DMS 273 (cell line): ENCODE measurements at regions not wholly inside any gene's neighbourhood (a gene's known extent, or its start where the extent isn't known, plus 50 kb on each side); places are given as distances from the start of the nearest gene placed in this dataset.
A peak's percentile ranks its signal among the peaks of the same experiment; 100 is the strongest.
"Not testable (repeated sequence)": the region's sequence is repeated elsewhere in the genome, so short reads cannot be mapped to it uniquely, and the experiment has no call there.

Source experiments
- DNase-seq: peaks from one replicate; lab custom pipeline; 2025; ENCODE audit not compliant: unreplicated experiment; lab: John Stamatoyannopoulos, UW

- no peak for DNase-seq
Measured at GRCh38 chr5:116883875-116884274, 309.3 kb upstream of the SEMA6A start.

DNA sequence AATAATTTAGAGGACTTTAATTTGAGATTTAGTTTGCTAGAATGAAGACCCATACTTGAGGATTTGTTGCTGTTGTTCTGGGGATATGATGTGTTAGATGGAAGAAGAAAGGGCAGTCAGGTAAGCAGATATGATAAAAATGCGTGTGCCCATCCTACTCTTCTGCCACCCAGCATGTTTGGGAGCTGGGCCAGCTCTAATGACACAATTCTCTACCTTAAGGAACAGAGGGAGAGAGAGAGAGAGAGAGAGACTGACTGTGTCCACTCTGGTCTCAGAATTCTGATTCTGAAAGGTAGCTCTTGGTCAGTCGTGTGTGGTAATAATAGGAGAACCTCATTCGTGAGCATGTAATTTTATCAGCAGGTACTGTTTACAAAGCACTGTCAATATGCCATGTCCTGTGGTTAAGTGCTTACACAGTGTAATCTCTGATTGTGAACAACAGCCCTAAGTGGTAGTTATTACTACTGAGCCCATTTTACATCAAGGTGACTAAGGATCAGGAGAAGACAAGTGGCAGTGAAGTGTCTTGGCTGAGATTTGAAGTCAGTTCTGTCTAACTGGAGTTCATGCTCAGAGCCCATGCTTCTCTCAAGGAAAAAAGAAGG, 307.4 kb upstream of the SEMA6A start:
- no peak for DNase-seq

GRCh38 chr5:116880601-116881000, 306.0 kb upstream of the SEMA6A start:
- no peak for DNase-seq

DNA sequence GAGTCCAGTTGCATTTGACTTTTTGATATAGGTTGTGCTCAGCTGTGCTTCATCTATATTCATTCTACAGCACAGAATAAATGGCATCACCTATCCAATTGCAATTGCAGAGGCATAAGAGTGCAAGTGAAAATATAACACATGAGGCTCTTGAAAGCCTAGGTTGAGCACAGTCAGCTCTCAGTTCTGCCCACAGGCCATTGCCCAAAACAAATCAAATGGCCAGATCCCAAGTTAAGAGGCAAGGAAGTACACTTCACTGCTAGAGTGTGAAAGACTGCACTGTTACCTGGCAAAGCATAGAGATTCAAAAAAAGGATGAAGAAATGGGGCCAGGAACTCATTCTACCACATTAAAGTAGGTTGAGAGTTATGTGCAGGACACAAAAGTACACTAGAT, 305.5 kb upstream of the SEMA6A start:
- DNase-seq = no peak

GRCh38 chr5:116876240-116876840, 301.7 kb upstream of the SEMA6A start:
- DNase-seq = no peak

- no peak for DNase-seq
Measured at GRCh38 chr5:116872986-116873385, 298.4 kb upstream of the SEMA6A start.

- no peak for DNase-seq
Measured at GRCh38 chr5:116872486-116872885, 297.9 kb upstream of the SEMA6A start.

DNA sequence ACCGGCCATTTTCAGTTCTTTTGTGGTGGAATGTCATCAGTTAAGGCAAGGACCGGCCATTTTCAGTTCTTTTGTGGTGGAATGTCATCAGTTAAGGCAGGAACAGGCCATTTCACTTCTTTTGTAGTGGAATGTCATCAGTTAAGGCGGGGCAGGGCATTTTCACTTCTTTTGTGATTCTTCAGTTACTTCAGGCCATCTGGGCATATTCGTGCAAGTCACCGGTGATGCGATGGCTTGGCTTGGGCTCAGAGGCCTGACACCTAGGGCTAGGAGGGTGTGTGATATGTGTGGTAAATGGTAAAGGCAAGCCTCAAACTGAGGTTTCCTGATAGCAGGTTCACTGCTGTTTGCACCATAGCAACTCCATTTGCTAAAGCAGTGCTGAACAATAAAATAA, 293.2 kb upstream of the SEMA6A start:
- not testable (repeated sequence) for DNase-seq

DNA sequence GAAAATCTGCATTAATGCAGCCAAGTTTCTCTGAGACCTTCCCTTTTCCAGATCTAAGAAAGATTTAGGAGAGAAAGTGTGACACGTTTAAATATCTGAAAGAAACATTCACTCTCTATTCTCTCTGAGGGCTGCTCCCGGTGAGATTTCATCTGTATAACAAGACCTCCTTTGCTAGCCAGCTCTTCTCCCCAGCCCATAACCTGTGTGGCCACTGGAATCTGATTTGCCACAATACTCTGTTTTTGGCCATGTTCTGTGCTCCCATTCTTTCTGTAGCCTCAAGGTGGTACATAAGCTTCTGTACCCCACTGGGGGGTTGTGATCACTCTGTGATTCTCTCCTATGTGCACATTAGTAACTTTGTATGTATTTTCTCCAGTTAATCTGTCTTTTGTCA, 291.0 kb upstream of the SEMA6A start:
- DNase-seq = no peak

DNA sequence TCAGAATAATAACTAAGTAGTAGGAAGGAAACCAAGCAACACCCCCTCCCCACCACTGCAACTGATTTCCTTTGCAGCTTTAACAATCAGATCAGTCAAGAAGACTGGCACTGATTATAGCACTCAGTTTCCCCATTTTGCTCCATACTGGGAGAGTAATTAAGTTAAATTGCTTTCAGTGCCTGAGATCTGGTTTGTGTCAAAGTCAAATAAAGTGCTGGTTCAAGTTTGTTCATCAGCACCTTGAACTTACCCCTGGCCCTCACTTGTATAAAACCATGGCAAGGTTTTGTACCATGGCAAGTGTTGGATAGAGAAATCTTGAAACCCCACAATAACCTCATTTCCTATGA, 290.2 kb upstream of the SEMA6A start:
- DNase-seq = no peak

- DNase-seq = peak; percentile 16
Measured at GRCh38 chr5:116864157-116864837, 289.7 kb upstream of the SEMA6A start.

GRCh38 chr5:116862632-116863455, 288.2 kb upstream of the SEMA6A start:
- DNase-seq = no peak

- DNase-seq = no peak
Measured at GRCh38 chr5:116861666-116862065, 287.0 kb upstream of the SEMA6A start.

GRCh38 chr5:116861097-116861496, 286.5 kb upstream of the SEMA6A start:
- no peak for DNase-seq

DNA sequence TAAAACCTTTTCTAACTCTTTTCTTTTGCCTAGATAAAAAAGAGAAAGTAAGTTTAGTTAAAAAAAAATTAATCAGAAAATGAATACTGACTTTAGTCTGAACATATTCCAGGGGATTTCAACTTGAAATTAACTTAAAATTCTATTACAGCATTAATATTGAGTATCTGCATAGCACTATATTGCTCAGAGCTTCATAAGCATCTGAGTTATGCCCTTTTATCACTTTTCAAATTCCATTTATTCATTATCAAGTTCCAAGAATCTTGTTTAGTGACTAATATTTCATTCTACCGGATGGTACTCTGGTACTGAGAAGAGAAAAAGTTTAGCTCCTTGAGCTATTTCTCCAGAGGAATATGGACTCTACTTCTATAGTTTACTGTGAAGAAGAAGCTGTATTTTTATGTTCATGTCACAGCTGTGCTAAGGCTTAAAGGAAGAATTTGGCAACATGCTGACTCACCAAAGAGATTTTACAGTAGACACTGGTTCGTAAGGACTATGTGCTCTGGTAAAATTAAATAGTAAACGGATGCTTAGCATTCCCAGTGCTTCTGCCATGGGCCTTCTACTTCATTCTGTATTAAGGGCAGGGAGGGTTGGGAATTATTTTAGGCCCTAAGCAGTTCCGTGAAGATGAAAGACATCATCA, 285.2 kb upstream of the SEMA6A start:
- no peak for DNase-seq

- DNase-seq = no peak
Measured at GRCh38 chr5:116858705-116859333, 284.2 kb upstream of the SEMA6A start.

DNA sequence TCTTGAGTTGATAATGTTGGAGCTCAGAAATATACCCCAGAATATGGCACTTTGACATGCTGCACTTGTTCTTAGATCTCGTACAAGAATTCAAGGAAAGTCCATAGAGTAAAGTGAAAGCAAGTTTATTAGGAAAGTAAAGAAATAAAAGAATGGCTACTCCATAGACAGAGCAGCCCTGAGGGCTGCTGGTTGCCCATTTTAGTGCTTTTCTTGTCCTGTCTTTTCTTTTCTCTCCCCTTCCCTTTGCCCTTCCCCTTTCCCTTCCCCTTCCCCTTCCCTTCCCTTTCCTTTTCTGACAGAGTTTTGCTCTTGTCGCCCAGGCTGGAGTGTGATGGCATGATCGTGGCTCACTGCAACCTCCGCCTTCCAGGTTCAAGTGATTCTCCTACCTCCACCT, 283.4 kb upstream of the SEMA6A start:
- DNase-seq = not testable (repeated sequence)

DNA sequence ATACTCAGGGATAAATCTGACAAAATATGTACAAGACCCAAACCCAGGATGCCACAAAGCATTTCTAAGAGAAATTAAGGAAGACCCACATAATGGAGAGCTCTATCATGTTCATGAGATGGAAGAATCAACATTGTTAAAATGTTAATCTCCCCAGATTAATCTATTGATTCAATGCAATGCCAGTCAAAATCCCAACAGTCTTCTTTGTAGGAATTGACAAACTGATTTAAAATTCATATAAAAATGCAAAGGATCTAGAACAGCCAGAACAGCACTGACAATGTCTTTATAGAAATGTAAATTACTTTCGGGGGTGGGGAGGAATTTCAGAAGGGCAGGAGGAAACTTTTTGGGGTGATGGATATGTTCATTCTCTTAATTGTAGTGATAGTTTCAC, 281.6 kb upstream of the SEMA6A start:
- no peak for DNase-seq

GRCh38 chr5:116853992-116854391, 279.4 kb upstream of the SEMA6A start:
- no peak for DNase-seq

- peak; percentile 14 for DNase-seq
Measured at GRCh38 chr5:116848954-116849581, 274.4 kb upstream of the SEMA6A start.
